ENCODE measurements at regions not wholly inside any gene's neighbourhood (a gene's known extent, or its start where the extent isn't known, plus 50 kb on each side); places are given as distances from the start of the nearest gene placed in this dataset.

DNA sequence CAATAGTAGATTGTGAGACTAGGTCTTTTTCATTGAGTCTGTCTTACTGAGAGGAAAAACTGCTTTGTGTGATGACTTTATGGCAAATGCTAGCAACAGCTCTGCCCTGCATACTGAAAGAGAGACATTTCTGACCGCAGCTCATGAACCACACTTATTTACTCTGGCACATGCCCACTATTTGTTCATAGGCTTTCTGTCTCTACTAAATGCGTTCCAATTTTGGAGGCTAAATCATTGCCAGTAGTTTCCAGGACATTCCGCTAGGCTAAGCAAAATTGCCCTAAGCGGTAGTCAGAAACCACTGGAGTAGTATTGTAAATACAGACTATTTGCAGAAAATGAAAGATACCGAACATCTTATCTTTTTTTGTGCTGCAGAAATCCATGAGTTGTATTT lies 55.6 kb upstream of the DLX6 start:
- TF ChIP-seq, protein P1, sequence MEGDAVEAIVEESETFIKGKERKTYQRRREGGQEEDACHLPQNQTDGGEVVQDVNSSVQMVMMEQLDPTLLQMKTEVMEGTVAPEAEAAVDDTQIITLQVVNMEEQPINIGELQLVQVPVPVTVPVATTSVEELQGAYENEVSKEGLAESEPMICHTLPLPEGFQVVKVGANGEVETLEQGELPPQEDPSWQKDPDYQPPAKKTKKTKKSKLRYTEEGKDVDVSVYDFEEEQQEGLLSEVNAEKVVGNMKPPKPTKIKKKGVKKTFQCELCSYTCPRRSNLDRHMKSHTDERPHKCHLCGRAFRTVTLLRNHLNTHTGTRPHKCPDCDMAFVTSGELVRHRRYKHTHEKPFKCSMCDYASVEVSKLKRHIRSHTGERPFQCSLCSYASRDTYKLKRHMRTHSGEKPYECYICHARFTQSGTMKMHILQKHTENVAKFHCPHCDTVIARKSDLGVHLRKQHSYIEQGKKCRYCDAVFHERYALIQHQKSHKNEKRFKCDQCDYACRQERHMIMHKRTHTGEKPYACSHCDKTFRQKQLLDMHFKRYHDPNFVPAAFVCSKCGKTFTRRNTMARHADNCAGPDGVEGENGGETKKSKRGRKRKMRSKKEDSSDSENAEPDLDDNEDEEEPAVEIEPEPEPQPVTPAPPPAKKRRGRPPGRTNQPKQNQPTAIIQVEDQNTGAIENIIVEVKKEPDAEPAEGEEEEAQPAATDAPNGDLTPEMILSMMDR (IDR thresholded peaks at IDR 0.05; ENCODE audit: insufficient read depth, low read depth, low read length) = no peak
- TF ChIP-seq EZH2 (IDR thresholded peaks at IDR 0.05; ENCODE audit: insufficient read depth, low read length) = no peak
